Naive thymus-derived CD4-positive, alpha-beta T cell (primary cell): ENCODE measurements at regions not wholly inside any gene's neighbourhood (a gene's known extent, or its start where the extent isn't known, plus 50 kb on each side); places are given as distances from the start of the nearest gene placed in this dataset.

ENCODE experiments used
- ATAC-seq: fragments of 150-1000 bp; cut with Tn5 transposase; 2 replicates; pipeline ENCODE4 v1.10.0; 2021; ENCODE audit warnings: mild to moderate bottlenecking, moderate library complexity
- CTCF ChIA-PET: fragments of 350-600 bp; sonication (Branson Sonifier 250); formaldehyde crosslinking; loops from one replicate; lab custom pipeline; 2021; ENCODE audit warnings: antibody characterized with exemption; lab: Charles Lee
- POLR2A ChIA-PET: fragments of 350-600 bp; sonication (Branson Sonifier 250); formaldehyde crosslinking; loops from one replicate; lab custom pipeline; 2021; ENCODE audit warnings: antibody characterized with exemption, inconsistent platforms; lab: Charles Lee
- DNase-seq, 9 donors: peaks; one replicate each; pipeline versions ENCODE4 v3.0.0 to v3.0.0-alpha.2; 2020 to 2022; ENCODE audit warnings: mixed read lengths in 1 of 9
- H3K27ac ChIP-seq: one replicate; pipeline ENCODE4 v1.7.0; 2013; ENCODE audit warnings: mild to moderate bottlenecking, low read depth, low read length, moderate library complexity
- H3K27me3 ChIP-seq, 2 donors: one replicate each; pipeline ENCODE4 v1.7.0; 2013; ENCODE audit warnings: low read length in 2 of 2, mild to moderate bottlenecking in 2 of 2, moderate library complexity in 2 of 2; ENCODE audit not compliant: control insufficient read depth in 2 of 2, insufficient read depth in 2 of 2
- H3K36me3 ChIP-seq, 3 experiments: 1 replicate in 2 of 3; 2 replicates in 1 of 3; pipeline ENCODE4 v1.7.0; 2013; ENCODE audit warnings: low read length in 3 of 3, mild to moderate bottlenecking in 3 of 3, moderate library complexity in 1 of 3; ENCODE audit not compliant: insufficient read depth in 3 of 3, control insufficient read depth in 2 of 3
- H3K4me1 ChIP-seq, 2 donors: one replicate each; pipeline ENCODE4 v1.7.0; 2013; ENCODE audit warnings: low read length in 2 of 2, mild to moderate bottlenecking in 2 of 2, moderate library complexity in 1 of 2; ENCODE audit not compliant: control insufficient read depth in 2 of 2, insufficient read depth in 2 of 2
- H3K4me3 ChIP-seq: 2 replicates; pipeline ENCODE4 v1.7.0; 2013; ENCODE audit warnings: mild to moderate bottlenecking, low read length
- H3K9me3 ChIP-seq, 3 experiments: 1 replicate in 2 of 3; 2 replicates in 1 of 3; pipeline ENCODE4 v1.7.0; 2013; ENCODE audit warnings: low read length in 3 of 3; ENCODE audit not compliant: control insufficient read depth in 2 of 3
- H3K27ac Mint-ChIP-seq, 9 donors: one replicate each; pipeline ENCODE4 v1.8.0; 2020 to 2022; ENCODE audit warnings: mixed read lengths in 9 of 9, mild to moderate bottlenecking in 8 of 9, moderate library complexity in 5 of 9, inconsistent platforms in 2 of 9
- H3K27me3 Mint-ChIP-seq, 5 donors: one replicate each; pipeline ENCODE4 v1.8.0; 2021 to 2022; ENCODE audit warnings: mixed read lengths in 5 of 5, mild to moderate bottlenecking in 1 of 5
- H3K36me3 Mint-ChIP-seq, 5 donors: one replicate each; pipeline ENCODE4 v1.8.0; 2020 to 2022; ENCODE audit warnings: mixed read lengths in 5 of 5, mild to moderate bottlenecking in 3 of 5, inconsistent platforms in 1 of 5
- H3K4me1 Mint-ChIP-seq, 7 donors: one replicate each; pipeline ENCODE4 v1.8.0; 2020 to 2022; ENCODE audit warnings: mixed read lengths in 7 of 7, mild to moderate bottlenecking in 3 of 7, inconsistent platforms in 1 of 7
- H3K4me3 Mint-ChIP-seq, 10 donors: one replicate each; pipeline ENCODE4 v1.8.0; 2020 to 2022; ENCODE audit warnings: mild to moderate bottlenecking in 10 of 10, mixed read lengths in 10 of 10, moderate library complexity in 6 of 10, inconsistent platforms in 2 of 10
- H3K9me3 Mint-ChIP-seq, 11 donors: one replicate each; pipeline ENCODE4 v1.8.0; 2020 to 2022; ENCODE audit warnings: mixed read lengths in 11 of 11, mild to moderate bottlenecking in 4 of 11, inconsistent platforms in 1 of 11, moderate library complexity in 1 of 11
- intact Hi-C, 2 donors: fragments of 100-400 bp; cut with micrococcal nuclease; formaldehyde crosslinking; loops; one replicate each; pipeline ENCODE4 v1.15.1; 2023

DNA sequence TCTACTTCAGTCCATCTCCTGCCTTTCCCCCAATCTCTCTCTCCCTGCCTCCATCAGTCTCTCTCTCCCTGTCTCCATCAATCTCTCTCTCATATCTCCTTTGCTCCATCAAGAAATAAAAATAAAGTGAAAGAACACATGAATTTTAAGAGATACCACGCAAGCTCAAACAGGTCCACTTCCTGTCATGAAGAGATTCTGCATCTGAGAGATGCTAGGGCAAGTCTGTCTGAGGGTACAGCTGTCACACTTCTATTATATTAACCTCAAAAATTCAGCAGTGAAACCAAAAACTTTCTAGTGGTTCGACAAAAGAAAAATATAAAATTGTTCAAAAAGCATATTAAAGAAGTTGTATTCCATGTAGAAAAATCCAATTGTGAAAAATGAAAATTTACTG lies 296.8 kb upstream of the RSPO3 start:
- ChIA-PET POLR2A (no interaction called here), CTCF (interaction anchor here (0.6 kb wide), 1 partner anchor 117 kb away, joined by 3 read pairs; no protein-coding TSS in a partner anchor)
- H3K36me3 Mint-ChIP-seq = no peaks in the 10 kb centered on the region
- intact Hi-C loops = no loop called here
- Histone ChIP-seq H3K4me1 (no peaks in the 10 kb centered on the region), H3K36me3 (no peaks in the 10 kb centered on the region), H3K9me3 (no peaks in the 10 kb centered on the region), H3K27ac (no peak overlapping the region), H3K27me3 (no peaks in the 10 kb centered on the region), H3K4me3 (no peak overlapping the region)
- H3K4me1 Mint-ChIP-seq = no peaks in the 10 kb centered on the region
- no peak overlapping the region for H3K27ac Mint-ChIP-seq
- H3K27me3 Mint-ChIP-seq = no peaks in the 10 kb centered on the region
- H3K9me3 Mint-ChIP-seq = no peaks in the 10 kb centered on the region
- no peak overlapping the region for H3K4me3 Mint-ChIP-seq
- no peak for ATAC-seq
- DNase-seq = no peak

DNA sequence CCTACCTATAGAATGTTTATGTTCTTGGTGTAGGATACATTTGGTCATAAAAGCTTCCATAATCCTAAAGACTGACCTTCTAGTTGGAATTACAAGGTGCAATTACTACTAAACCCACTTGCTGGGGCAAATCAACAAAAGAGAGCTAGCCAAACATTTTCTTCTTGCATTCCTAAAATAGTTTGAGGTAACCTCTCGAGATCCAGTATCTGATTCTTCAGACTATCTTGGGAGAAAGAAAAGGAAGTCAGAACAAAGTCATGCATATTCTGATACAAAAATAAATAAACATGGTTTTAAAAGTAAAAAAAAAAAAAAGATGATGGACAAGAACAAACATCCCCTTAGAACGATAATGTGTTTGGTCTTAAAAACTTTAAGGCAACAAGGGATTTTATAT lies 294.2 kb upstream of the RSPO3 start:
- CTCF ChIA-PET = no interaction called here
- Histone ChIP-seq H3K4me3 (no peak overlapping the region), H3K27me3 (no peaks in the 10 kb centered on the region), H3K27ac (no peak overlapping the region), H3K9me3 (no peaks in the 10 kb centered on the region), H3K4me1 (no peaks in the 10 kb centered on the region), H3K36me3 (no peaks in the 10 kb centered on the region)
- Mint-ChIP-seq H3K27ac (no peak overlapping the region), H3K9me3 (no peaks in the 10 kb centered on the region), H3K4me1 (no peaks in the 10 kb centered on the region), H3K4me3 (no peak overlapping the region), H3K27me3 (no peaks in the 10 kb centered on the region), H3K36me3 (no peaks in the 10 kb centered on the region)
- POLR2A ChIA-PET = no interaction called here
- no peak for DNase-seq
- intact Hi-C loops = no loop called here
- ATAC-seq = no peak

DNA sequence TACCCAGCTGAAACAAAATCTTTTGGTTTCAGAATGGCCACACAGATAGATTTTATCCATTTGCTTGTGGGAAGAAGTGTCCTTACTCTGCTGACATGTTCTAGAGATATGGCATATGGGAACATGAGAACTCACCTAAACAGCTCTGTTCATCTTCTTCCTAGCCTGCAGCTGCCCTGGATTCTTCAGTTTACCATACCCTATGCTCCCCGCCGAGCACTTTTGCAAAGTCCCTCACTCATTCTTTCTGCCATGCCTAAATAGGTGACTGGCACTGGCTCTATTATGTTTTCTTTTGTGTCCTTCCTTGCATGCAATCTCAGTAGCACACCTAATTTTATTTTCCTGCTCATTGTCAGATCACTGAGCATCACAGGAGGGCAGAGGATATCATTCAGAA lies 293.7 kb upstream of the RSPO3 start:
- no peaks in the 10 kb centered on the region for H3K9me3 ChIP-seq
- H3K27ac ChIP-seq = no peak overlapping the region
- CTCF ChIA-PET = no interaction called here
- intact Hi-C loops = no loop called here
- no peaks in the 10 kb centered on the region for H3K36me3 Mint-ChIP-seq
- H3K9me3 Mint-ChIP-seq = no peaks in the 10 kb centered on the region
- POLR2A ChIA-PET = no interaction called here
- H3K4me3 ChIP-seq = no peak overlapping the region
- H3K27me3 Mint-ChIP-seq = no peaks in the 10 kb centered on the region
- no peak for ATAC-seq
- DNase-seq = no peak
- no peaks in the 10 kb centered on the region for H3K27me3 ChIP-seq
- H3K4me1 ChIP-seq = no peaks in the 10 kb centered on the region
- no peaks in the 10 kb centered on the region for H3K4me1 Mint-ChIP-seq
- H3K4me3 Mint-ChIP-seq = no peak overlapping the region
- H3K36me3 ChIP-seq = no peaks in the 10 kb centered on the region
- H3K27ac Mint-ChIP-seq = no peak overlapping the region

DNA sequence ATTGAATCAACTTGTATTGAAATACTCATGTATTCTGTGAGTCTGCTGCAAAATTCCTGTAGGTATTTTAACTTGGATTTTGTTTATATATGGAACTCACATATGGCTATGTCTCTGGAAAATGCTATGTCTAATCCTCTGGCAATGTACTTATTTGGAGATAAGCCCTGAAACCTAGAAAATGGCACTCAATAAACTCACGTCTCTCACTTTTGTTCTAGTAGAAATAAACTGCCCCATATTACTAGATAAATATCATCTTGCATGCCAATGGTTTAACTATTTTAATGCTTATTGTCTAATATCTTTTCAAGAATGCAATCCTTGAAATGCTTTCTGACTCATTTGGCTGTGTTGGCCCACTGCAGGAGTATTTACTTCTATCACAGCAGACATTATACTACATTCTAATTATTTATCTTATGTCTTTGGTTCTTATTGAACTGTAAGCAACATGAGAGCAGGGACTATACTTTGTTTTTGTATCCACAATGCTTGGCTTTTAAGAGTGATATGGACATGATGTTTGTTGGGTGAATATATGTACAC lies 292.2 kb upstream of the RSPO3 start:
- POLR2A ChIA-PET = no interaction called here
- intact Hi-C loops = no loop called here
- H3K9me3 ChIP-seq = no peaks in the 10 kb centered on the region
- H3K27ac Mint-ChIP-seq = no peak overlapping the region
- no peak overlapping the region for H3K4me3 Mint-ChIP-seq
- DNase-seq (no peak), ATAC-seq (no peak)
- no peaks in the 10 kb centered on the region for H3K4me1 ChIP-seq
- no peak overlapping the region for H3K4me3 ChIP-seq
- no peaks in the 10 kb centered on the region for H3K4me1 Mint-ChIP-seq
- H3K9me3 Mint-ChIP-seq = no peaks in the 10 kb centered on the region
- no peaks in the 10 kb centered on the region for H3K36me3 Mint-ChIP-seq
- H3K36me3 ChIP-seq = no peaks in the 10 kb centered on the region
- CTCF ChIA-PET = no interaction called here
- H3K27ac ChIP-seq = no peak overlapping the region
- no peaks in the 10 kb centered on the region for H3K27me3 Mint-ChIP-seq
- no peaks in the 10 kb centered on the region for H3K27me3 ChIP-seq

DNA sequence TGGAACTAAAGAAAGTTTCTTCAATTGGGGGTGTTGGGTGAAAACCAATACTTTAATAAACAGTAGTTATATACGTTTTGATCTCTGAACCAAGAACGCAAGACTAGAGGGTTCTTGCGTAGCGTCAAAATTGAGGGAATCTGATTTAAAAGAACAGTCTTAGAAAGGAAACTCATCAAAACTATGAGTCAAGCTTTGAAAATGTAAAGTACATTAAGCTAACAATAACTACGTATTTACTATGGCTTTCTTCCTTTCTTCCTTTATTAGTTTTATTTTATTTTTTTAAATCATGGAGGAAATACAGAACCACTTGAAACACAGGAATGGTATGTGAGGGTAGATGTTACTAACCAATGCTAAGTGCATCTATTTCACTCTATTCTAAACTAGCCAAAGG lies 287.0 kb upstream of the RSPO3 start:
- H3K27me3 ChIP-seq = no peaks in the 10 kb centered on the region

DNA sequence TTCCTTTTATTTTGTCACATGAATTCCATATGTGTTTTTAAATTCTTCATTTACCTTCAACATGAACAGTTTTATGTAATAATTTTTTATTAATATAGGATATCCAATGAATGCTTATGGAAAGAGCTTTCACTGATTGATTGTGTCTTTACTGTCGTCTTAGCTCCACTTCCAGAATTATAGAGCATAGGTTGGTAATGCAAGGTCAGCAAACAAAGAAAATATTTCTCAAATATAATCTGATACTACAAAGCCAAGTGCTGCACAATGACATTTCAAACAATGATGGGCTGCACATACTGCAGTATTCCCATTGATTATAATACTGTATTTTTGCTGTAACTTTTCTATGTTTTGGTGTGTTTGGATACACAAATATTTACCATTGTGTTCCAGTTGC lies 275.7 kb upstream of the RSPO3 start:
- Mint-ChIP-seq H3K27me3 (no peaks in the 10 kb centered on the region), H3K27ac (no peak overlapping the region), H3K9me3 (peaks cover 0 to 6% (median 0%) of the 10 kb centered on the region in 11 donors), H3K36me3 (no peaks in the 10 kb centered on the region), H3K4me1 (no peaks in the 10 kb centered on the region), H3K4me3 (no peak overlapping the region)
- DNase-seq (no peak), ATAC-seq (no peak)
- Histone ChIP-seq H3K4me3 (no peak overlapping the region), H3K9me3 (no peaks in the 10 kb centered on the region), H3K36me3 (no peaks in the 10 kb centered on the region), H3K27me3 (no peaks in the 10 kb centered on the region), H3K27ac (no peak overlapping the region), H3K4me1 (no peaks in the 10 kb centered on the region)
- CTCF ChIA-PET = no interaction called here
- intact Hi-C loops = no loop called here
- POLR2A ChIA-PET = no interaction called here

More for the DNA sequence above, 287.0 kb upstream of the RSPO3 start:
- Histone ChIP-seq H3K4me1 (no peaks in the 10 kb centered on the region), H3K9me3 (no peaks in the 10 kb centered on the region), H3K4me3 (no peak overlapping the region), H3K27ac (no peak overlapping the region), H3K36me3 (no peaks in the 10 kb centered on the region)
- peaks cover 0 to 2% (median 0%) of the 10 kb centered on the region in 11 donors for H3K9me3 Mint-ChIP-seq
- no peaks in the 10 kb centered on the region for H3K36me3 Mint-ChIP-seq
- DNase-seq (no peak), ATAC-seq (no peak)
- CTCF ChIA-PET = no interaction called here
- H3K27ac Mint-ChIP-seq = no peak overlapping the region
- H3K4me1 Mint-ChIP-seq = no peaks in the 10 kb centered on the region
- intact Hi-C loops = no loop called here
- POLR2A ChIA-PET = no interaction called here
- no peak overlapping the region for H3K4me3 Mint-ChIP-seq
- H3K27me3 Mint-ChIP-seq = no peaks in the 10 kb centered on the region

DNA sequence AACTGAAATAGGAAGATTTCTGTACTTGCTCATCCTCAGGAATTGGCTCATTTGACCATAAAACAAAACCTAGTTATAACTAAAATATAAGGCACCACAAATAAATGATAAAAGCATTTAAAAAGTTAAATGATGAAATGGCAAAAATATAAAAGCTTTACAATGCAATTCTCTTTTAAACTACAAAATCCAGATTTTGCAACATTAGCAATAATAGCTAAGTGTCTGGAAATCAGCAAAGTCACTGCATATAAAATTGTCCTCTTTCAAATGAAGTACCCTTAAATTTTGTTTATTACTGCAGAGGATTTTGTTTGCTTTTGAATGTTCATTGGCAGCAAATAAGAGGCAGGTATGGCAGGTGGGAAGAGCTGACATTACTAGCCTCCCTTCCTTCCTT lies 270.4 kb upstream of the RSPO3 start:
- intact Hi-C loops = no loop called here
- no peaks in the 10 kb centered on the region for H3K9me3 ChIP-seq

More for the DNA sequence above, 270.4 kb upstream of the RSPO3 start:
- H3K27ac ChIP-seq = no peak overlapping the region
- no peak for ATAC-seq
- no peaks in the 10 kb centered on the region for H3K4me1 ChIP-seq
- H3K27me3 ChIP-seq = no peaks in the 10 kb centered on the region
- DNase-seq = no peak
- Mint-ChIP-seq H3K27ac (no peak overlapping the region), H3K4me1 (no peaks in the 10 kb centered on the region), H3K36me3 (no peaks in the 10 kb centered on the region), H3K27me3 (no peaks in the 10 kb centered on the region), H3K9me3 (peaks cover 0 to 5% (median 0%) of the 10 kb centered on the region in 11 donors), H3K4me3 (no peak overlapping the region)
- ChIA-PET POLR2A (no interaction called here), CTCF (no interaction called here)
- H3K36me3 ChIP-seq = no peaks in the 10 kb centered on the region
- H3K4me3 ChIP-seq = no peak overlapping the region
